ENCODE measurements at regions not wholly inside any gene's neighbourhood (a gene's known extent, or its start where the extent isn't known, plus 50 kb on each side); places are given as distances from the start of the nearest gene placed in this dataset.

GRCh38 chr2:94960266-94960665, 65.2 kb upstream of the MAL start:
- H3K27me3 ChIP-seq (ENCODE audit: control insufficient read depth in 4 of 4, insufficient read depth in 4 of 4, low read length in 3 of 4): peaks cover 0 to 4% (median 2%) of the 10 kb centered on the region in 4 donors
- DNase-seq (ENCODE audit: low spot score): no peak
- no peaks in the 10 kb centered on the region for H3K4me1 ChIP-seq (ENCODE audit: control insufficient read depth in 4 of 4, insufficient read depth in 4 of 4, low read length in 3 of 4)
- WGBS: 67% methylated on average over 2 of the region's 2 CpGs
- no peaks in the 10 kb centered on the region for H3K36me3 ChIP-seq (ENCODE audit: control insufficient read depth in 4 of 4, insufficient read depth in 3 of 4, low read depth in 1 of 4, low read length in 3 of 4)
- TF ChIP-seq RXRA (IDR thresholded peaks at IDR 0.05) (no peak), FOXA1 (IDR thresholded peaks at IDR 0.05) (no peak), ZBTB33 (IDR thresholded peaks at IDR 0.05) (no peak), CTCF (IDR thresholded peaks at IDR 0.05; ENCODE audit: low read depth, low read length, missing input control) (no peak), HNF4A (conservative IDR thresholded peaks at IDR 0.05) (no peak), REST (IDR thresholded peaks at IDR 0.05) (no peak), ATF3 (IDR thresholded peaks at IDR 0.05) (no peak), YY1 (IDR thresholded peaks at IDR 0.05) (no peak), MAX (IDR thresholded peaks at IDR 0.05) (no peak), GABPA (IDR thresholded peaks at IDR 0.05 in 1 of 2, conservative IDR thresholded peaks at IDR 0.05 in 1 of 2) (no peak)
- no peak overlapping the region for H3K27ac ChIP-seq (ENCODE audit: low read depth in 1 of 2, low read length in 2 of 2)
- no peaks in the 10 kb centered on the region for H3K9me3 ChIP-seq (ENCODE audit: control insufficient read depth in 4 of 4, low read length in 3 of 4)
- no peak overlapping the region for H3K9ac ChIP-seq (ENCODE audit: low read depth in 1 of 2, low read length in 2 of 2)
- H3K4me3 ChIP-seq (ENCODE audit: low read depth in 1 of 3, low read length in 3 of 3): no peak overlapping the region

- DNase-seq (ENCODE audit: low spot score): no peak
- no peak overlapping the region for H3K4me3 ChIP-seq (ENCODE audit: low read depth in 1 of 3, low read length in 3 of 3)
- 57% methylated on average over 4 of the region's 4 CpGs for WGBS
- peaks cover 0 to 4% (median 0%) of the 10 kb centered on the region in 4 donors for H3K27me3 ChIP-seq (ENCODE audit: control insufficient read depth in 4 of 4, insufficient read depth in 4 of 4, low read length in 3 of 4)
- no peaks in the 10 kb centered on the region for H3K9me3 ChIP-seq (ENCODE audit: control insufficient read depth in 4 of 4, low read length in 3 of 4)
- H3K9ac ChIP-seq (ENCODE audit: low read depth in 1 of 2, low read length in 2 of 2): no peak overlapping the region
- no peaks in the 10 kb centered on the region for H3K4me1 ChIP-seq (ENCODE audit: control insufficient read depth in 4 of 4, insufficient read depth in 4 of 4, low read length in 3 of 4)
- H3K27ac ChIP-seq (ENCODE audit: low read depth in 1 of 2, low read length in 2 of 2): no peak overlapping the region
- TF ChIP-seq HNF4A (conservative IDR thresholded peaks at IDR 0.05) (no peak), EGR1 (IDR thresholded peaks at IDR 0.05; ENCODE audit: low read depth in 2 of 2) (no peak), RXRA (IDR thresholded peaks at IDR 0.05) (no peak), RAD21 (IDR thresholded peaks at IDR 0.05) (no peak), FOXA1 (IDR thresholded peaks at IDR 0.05) (no peak), REST (IDR thresholded peaks at IDR 0.05) (no peak), SP1 (IDR thresholded peaks at IDR 0.05) (no peak), GABPA (IDR thresholded peaks at IDR 0.05 in 1 of 2, conservative IDR thresholded peaks at IDR 0.05 in 1 of 2) (no peak), TAF1 (conservative IDR thresholded peaks at IDR 0.05) (no peak), HNF4G (IDR thresholded peaks at IDR 0.05) (no peak), CTCF (IDR thresholded peaks at IDR 0.05; ENCODE audit: low read depth, low read length, missing input control) (no peak), ZBTB33 (IDR thresholded peaks at IDR 0.05) (no peak)
- no peaks in the 10 kb centered on the region for H3K36me3 ChIP-seq (ENCODE audit: control insufficient read depth in 4 of 4, insufficient read depth in 3 of 4, low read depth in 1 of 4, low read length in 3 of 4)
These were observed 64.8 kb upstream of the MAL start for GRCh38 chr2:94960751-94961150.

All from liver (tissue), 8 donors.